ENCODE measurements at regions not wholly inside any gene's neighbourhood (a gene's known extent, or its start where the extent isn't known, plus 50 kb on each side); places are given as distances from the start of the nearest gene placed in this dataset.

DNA sequence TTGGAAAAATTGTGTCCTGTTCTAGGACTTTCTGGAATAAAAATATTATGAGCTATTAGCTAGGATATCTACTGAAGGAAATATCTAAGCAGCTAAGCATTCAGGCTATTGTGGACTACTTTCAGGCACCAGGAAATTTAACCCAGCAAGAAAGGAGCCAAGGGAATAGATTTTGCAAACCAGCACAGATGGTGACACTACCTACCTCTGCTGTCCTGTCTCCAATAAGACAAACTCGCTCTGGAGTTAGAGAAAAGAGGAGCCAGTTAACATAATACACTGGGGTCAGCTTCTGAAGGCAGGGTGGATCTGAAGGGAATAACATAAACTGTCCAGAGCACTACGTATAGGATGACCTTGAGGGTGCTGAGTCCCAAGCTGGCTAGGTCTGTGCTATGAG is 223.7 kb upstream of the PRSS58 start:
- TF ChIP-seq, protein P1, sequence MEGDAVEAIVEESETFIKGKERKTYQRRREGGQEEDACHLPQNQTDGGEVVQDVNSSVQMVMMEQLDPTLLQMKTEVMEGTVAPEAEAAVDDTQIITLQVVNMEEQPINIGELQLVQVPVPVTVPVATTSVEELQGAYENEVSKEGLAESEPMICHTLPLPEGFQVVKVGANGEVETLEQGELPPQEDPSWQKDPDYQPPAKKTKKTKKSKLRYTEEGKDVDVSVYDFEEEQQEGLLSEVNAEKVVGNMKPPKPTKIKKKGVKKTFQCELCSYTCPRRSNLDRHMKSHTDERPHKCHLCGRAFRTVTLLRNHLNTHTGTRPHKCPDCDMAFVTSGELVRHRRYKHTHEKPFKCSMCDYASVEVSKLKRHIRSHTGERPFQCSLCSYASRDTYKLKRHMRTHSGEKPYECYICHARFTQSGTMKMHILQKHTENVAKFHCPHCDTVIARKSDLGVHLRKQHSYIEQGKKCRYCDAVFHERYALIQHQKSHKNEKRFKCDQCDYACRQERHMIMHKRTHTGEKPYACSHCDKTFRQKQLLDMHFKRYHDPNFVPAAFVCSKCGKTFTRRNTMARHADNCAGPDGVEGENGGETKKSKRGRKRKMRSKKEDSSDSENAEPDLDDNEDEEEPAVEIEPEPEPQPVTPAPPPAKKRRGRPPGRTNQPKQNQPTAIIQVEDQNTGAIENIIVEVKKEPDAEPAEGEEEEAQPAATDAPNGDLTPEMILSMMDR (conservative IDR thresholded peaks at IDR 0.05) = 0 out of 2 replicates have a peak, but pooled peaks have one; percentile 7
- TF ChIP-seq ZFX (IDR thresholded peaks at IDR 0.05) = no peak
